Activated CD4-positive, alpha-beta T cell treated with anti-CD3 and anti-CD28 coated beads, Interleukin-2, amount 50 U/mL, for 24 hours (primary cell): ENCODE measurements at regions not wholly inside any gene's neighbourhood (a gene's known extent, or its start where the extent isn't known, plus 50 kb on each side); places are given as distances from the start of the nearest gene placed in this dataset.
A peak's percentile ranks its signal among the peaks of the same experiment; 100 is the strongest.
"Not testable (repeated sequence)": the region's sequence is repeated elsewhere in the genome, so short reads cannot be mapped to it uniquely, and the experiment has no call there.

ENCODE experiments used
- DNase-seq, 2 donors: peaks; one replicate each; pipeline ENCODE4 v3.0.0-alpha.2; 2020; ENCODE audit warnings: low read depth in 1 of 2, low spot score in 1 of 2

GRCh38 chr12:46087916-46088439 lies 97.6 kb upstream of the SCAF11 start:
- DNase-seq = no peak

DNA sequence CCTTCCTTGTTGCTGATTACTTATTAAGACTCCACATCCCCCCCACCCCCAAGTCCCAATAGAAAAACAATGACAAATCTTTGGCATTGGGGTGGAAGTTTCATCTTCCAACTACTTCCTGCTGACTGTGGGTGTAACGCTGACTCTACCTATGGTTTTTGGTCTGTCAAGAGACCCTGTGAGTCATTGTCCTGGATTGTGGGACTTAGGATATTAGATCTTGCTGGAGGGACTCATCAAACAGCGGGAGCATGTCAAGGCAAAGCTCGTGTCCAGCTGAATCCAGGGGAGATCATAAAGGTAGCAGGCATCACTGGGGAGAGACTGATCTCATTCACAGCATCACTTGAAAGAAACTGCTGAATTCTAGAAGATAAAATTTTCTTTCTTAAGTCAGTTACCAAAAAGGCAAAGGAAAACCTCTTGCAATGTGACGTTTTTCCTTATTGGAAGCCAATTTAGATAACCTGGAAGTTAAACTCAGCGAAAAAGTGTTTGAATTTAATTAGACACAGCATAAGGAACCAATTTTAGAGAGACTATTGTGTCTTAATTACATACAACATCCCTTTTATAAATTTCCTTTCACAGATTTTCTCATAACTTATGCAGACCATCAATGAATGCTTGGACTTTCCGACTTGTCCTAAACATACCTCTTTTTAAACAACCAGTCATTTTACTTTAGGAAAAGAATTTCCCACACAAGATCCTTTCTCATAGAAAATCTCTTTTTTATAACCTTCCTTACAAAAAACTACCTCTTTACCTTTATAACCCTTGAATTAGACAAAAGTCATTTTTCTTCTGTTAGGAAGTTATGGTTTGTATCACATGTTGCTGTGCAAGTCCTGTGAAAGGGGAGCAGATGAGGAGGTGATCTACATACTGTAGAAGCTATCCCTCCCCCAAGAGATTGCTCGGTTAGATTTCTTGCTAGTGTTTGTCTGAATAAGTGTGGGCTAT lies 94.6 kb upstream of the SCAF11 start:
- no peak for DNase-seq

DNA sequence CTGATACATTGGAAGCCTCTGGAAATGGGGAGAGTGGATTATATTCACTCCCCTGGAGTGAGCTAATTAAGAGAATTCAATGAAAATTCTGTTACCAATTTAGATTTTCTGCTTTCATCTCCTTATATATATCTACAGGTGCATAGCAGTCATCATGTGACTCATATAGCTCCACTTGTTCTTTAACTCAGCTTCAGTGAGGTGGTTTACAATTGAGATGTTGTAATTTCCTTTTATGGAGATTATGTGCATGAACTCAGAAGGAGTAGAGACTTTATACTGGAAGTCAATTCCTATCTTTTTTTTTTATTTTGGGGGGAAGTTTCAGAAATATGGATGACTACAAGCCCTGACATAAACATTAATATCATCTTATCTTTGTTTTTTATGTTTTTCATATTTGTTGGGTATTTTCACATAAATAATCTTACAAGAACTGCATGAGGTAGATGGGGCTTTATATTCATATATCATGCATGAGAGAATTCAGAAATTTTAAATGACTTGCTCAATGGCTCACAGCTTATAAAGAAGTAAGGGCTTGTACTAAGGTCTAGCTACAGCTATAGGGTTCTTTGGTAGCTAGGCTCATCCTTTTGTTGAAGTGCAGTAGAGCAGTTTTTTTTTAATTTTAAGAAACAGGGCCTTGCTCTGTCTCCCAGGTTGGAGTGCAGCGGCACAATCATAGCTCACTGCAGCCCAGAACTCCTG lies 92.3 kb upstream of the SCAF11 start:
- no peak for DNase-seq

GRCh38 chr12:46073321-46073720 lies 82.9 kb upstream of the SCAF11 start:
- DNase-seq = no peak

- peak; percentile 26 to 49 for DNase-seq
Measured at GRCh38 chr12:46071769-46072624, 81.6 kb upstream of the SCAF11 start.

DNA sequence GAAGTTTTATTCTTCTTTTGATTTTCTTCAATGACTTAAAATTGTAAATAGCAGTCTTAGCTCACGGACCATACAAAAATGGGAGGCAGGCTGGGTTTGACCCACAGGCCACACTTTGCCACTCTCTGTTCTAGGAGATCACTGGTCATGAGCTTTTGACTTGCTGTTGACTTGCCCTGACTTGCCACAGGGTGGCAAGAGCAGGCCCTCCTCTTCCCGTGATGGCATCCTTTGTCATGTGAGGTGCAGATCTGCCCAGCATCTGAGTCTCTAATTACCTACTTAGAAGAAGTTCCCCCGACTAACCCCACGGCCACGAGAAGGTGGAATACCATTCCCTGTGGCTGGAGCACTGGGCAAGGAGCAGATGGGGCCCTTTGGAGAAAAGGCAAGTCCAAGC lies 81.0 kb upstream of the SCAF11 start:
- no peak for DNase-seq

DNA sequence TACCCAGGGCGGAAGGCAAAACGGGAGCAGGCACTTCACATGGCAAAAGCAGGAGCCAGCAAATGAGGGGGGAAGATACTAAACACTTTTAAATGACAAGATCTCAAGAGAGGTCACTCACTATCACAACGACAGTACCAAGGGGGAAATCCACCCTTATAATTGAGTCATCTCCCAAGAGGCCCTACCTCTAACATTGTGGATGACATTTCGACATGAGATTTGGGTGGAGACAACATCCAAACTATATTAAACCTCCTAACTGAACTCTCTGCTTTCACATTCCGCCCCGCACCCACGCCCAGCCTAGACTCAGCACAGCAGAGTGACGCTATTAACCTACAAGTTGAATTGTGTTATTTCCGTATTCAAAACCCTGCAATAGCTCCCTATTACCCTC lies 76.7 kb upstream of the SCAF11 start:
- DNase-seq = no peak

- DNase-seq = no peak
Measured at GRCh38 chr12:46065412-46066166, 75.2 kb upstream of the SCAF11 start.

- DNase-seq = no peak
Measured at GRCh38 chr12:46064548-46064947, 74.2 kb upstream of the SCAF11 start.

DNA sequence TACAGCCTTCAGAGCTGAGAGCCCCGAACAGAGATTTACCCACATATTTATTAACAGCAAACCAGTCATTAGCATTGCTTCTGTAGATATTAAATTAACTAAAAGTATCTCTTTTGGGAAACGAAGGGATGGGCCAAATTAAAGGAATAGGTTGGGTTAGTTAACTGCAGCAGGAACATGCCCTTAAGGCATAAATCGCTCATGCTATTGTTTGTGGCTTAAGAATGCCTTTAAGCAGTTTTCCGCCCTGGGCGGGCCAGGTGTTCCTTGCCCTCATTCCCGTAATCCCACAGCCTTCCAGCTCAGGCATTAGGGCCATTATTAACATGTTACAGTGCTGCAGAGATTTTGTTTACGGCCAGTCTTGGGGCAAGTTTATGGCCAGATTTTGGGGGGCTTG lies 68.3 kb upstream of the SCAF11 start:
- DNase-seq = not testable (repeated sequence)

GRCh38 chr12:46050805-46051204 lies 60.4 kb upstream of the SCAF11 start:
- DNase-seq = no peak

DNA sequence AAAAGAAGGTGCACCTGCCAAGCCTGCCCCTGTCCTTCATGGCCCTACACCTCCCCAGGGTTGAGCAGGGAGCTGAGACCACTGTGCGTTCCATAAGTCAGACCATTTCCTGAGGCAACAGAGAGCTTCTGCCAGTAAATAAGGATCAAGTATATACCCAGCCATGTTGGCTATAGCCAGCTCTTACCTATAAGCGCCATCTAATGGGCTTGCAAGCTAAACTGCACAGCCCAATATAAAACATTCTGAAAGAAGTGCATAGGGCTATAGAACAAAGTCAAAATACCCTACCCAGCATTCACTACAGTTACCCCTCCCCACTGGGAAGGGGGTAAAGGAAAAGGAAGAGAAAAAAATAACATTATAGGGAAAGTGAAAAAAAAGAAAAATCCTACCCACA lies 59.3 kb upstream of the SCAF11 start:
- DNase-seq = no peak

- DNase-seq = no peak
Measured at GRCh38 chr12:46046436-46046835, 56.1 kb upstream of the SCAF11 start.

DNA sequence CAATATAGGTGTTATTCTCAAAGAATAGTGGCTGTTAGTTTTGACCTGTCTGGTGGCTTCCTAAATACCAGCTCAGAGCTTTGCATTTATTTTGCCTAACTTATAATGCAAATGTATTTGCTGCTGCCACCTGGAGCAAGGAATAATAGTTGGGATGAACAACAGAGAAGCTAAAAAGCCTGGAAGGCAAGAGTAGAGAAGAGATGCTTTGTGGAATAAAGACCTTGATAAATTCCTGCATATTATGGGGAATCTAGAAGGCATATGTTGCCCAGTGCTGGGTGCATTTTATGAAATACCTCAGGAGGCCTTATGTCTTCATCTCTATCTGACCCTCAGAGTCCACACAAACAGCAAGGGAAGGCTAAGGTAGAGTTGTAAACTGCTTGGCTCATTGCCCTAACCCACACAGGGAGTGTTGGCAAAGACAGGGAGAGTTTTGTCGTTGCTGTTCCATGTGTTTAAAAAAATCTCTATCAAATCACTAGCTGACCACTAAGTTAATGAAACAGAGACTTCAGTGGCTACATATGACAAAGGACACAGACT lies 53.7 kb upstream of the SCAF11 start:
- no peak for DNase-seq
